ENCODE measurements at regions not wholly inside any gene's neighbourhood (a gene's known extent, or its start where the extent isn't known, plus 50 kb on each side); places are given as distances from the start of the nearest gene placed in this dataset.
"Not testable (repeated sequence)": the region's sequence is repeated elsewhere in the genome, so short reads cannot be mapped to it uniquely, and the experiment has no call there.

GRCh38 chr6:67009818-67010217, 1302.8 kb upstream of the EYS start:
- H3K4me3 Mint-ChIP-seq, result no peak overlapping the region
- no peaks in the 10 kb centered on the region for H3K4me1 Mint-ChIP-seq (ENCODE audit: unreplicated experiment)
- TF ChIP-seq, protein P1, sequence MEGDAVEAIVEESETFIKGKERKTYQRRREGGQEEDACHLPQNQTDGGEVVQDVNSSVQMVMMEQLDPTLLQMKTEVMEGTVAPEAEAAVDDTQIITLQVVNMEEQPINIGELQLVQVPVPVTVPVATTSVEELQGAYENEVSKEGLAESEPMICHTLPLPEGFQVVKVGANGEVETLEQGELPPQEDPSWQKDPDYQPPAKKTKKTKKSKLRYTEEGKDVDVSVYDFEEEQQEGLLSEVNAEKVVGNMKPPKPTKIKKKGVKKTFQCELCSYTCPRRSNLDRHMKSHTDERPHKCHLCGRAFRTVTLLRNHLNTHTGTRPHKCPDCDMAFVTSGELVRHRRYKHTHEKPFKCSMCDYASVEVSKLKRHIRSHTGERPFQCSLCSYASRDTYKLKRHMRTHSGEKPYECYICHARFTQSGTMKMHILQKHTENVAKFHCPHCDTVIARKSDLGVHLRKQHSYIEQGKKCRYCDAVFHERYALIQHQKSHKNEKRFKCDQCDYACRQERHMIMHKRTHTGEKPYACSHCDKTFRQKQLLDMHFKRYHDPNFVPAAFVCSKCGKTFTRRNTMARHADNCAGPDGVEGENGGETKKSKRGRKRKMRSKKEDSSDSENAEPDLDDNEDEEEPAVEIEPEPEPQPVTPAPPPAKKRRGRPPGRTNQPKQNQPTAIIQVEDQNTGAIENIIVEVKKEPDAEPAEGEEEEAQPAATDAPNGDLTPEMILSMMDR (conservative IDR thresholded peaks at IDR 0.05), result peak; percentile 60
- H3K27me3 Mint-ChIP-seq, result no peaks in the 10 kb centered on the region
- no peak for DNase-seq (ENCODE audit: extremely low spot score, unreplicated experiment)
- H3K36me3 Mint-ChIP-seq, result no peaks in the 10 kb centered on the region
- no peaks in the 10 kb centered on the region for H3K9me3 Mint-ChIP-seq
- no peak overlapping the region for H3K27ac Mint-ChIP-seq

DNA sequence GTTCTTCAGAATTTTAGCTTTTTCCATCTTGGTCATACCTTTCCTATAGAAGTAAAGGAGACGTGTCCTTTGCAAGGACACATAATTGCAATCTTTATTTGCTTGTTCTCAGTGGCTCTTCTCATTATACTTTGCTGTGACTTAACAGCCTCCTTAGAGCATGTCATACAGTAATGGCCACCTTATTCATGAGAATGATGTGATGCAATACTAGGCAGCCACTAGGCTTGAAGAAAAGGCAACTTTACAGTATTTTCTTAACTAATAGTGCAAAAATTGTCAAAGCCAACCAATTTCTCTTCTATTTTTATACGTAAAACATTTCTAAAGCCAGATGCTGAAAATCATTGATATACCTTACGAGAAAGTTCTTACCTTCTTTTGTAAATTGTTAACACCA, 1296.8 kb upstream of the EYS start:
- no peaks in the 10 kb centered on the region for H3K4me1 Mint-ChIP-seq (ENCODE audit: unreplicated experiment)
- no peak overlapping the region for H3K27ac Mint-ChIP-seq
- TF ChIP-seq, protein P1 (conservative IDR thresholded peaks at IDR 0.05), result no peak
- no peak for DNase-seq (ENCODE audit: extremely low spot score, unreplicated experiment)
- H3K27me3 Mint-ChIP-seq, result no peaks in the 10 kb centered on the region
- no peaks in the 10 kb centered on the region for H3K36me3 Mint-ChIP-seq
- no peak overlapping the region for H3K4me3 Mint-ChIP-seq
- no peaks in the 10 kb centered on the region for H3K9me3 Mint-ChIP-seq

GRCh38 chr6:67000121-67000520, 1293.1 kb upstream of the EYS start:
- Mint-ChIP-seq H3K36me3 (no peaks in the 10 kb centered on the region), H3K4me1 (ENCODE audit: unreplicated experiment) (no peaks in the 10 kb centered on the region), H3K4me3 (no peak overlapping the region), H3K27me3 (no peaks in the 10 kb centered on the region), H3K27ac (no peak overlapping the region), H3K9me3 (no peaks in the 10 kb centered on the region)
- TF ChIP-seq, protein P1 (conservative IDR thresholded peaks at IDR 0.05), result no peak
- no peak for DNase-seq (ENCODE audit: extremely low spot score, unreplicated experiment)

DNA sequence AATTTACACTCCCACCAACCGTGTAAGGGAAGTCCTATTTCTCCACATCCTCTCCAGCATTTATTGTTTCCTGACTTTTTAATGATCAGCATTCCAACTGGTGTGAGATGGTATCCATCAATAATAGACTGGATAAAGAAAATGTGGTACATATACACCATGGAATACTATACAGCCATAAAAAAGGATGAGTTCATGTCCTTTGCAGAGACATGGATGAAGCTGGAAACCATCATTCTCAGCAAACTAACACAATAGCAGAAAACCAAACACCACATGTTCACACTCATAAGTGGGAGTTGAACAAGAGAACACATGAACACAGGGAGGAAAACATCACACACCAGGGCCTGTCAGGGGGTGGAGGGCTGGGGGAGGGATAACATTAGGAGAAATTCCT, 1290.6 kb upstream of the EYS start:
- H3K27me3 Mint-ChIP-seq; H3K4me3 Mint-ChIP-seq; H3K36me3 Mint-ChIP-seq; H3K27ac Mint-ChIP-seq; H3K4me1 Mint-ChIP-seq (ENCODE audit: unreplicated experiment); H3K9me3 Mint-ChIP-seq; DNase-seq (ENCODE audit: extremely low spot score, unreplicated experiment): not testable (repeated sequence)

- no peak for DNase-seq (ENCODE audit: extremely low spot score, unreplicated experiment)
- Mint-ChIP-seq H3K27ac (no peak overlapping the region), H3K4me1 (ENCODE audit: unreplicated experiment) (no peaks in the 10 kb centered on the region), H3K4me3 (no peak overlapping the region), H3K27me3 (no peaks in the 10 kb centered on the region), H3K9me3 (no peaks in the 10 kb centered on the region), H3K36me3 (no peaks in the 10 kb centered on the region)
- TF ChIP-seq, protein P1 (conservative IDR thresholded peaks at IDR 0.05), result no peak
These were observed 1288.6 kb upstream of the EYS start for GRCh38 chr6:66995669-66996068.

- H3K27me3 Mint-ChIP-seq; H3K4me1 Mint-ChIP-seq (ENCODE audit: unreplicated experiment); DNase-seq (ENCODE audit: extremely low spot score, unreplicated experiment); H3K4me3 Mint-ChIP-seq; H3K9me3 Mint-ChIP-seq; H3K27ac Mint-ChIP-seq; H3K36me3 Mint-ChIP-seq: not testable (repeated sequence)
These were observed 1286.7 kb upstream of the EYS start for GRCh38 chr6:66993708-66994107.

- no peak for DNase-seq (ENCODE audit: extremely low spot score, unreplicated experiment)
- Mint-ChIP-seq H3K27ac (no peak overlapping the region), H3K4me3 (no peak overlapping the region), H3K27me3 (no peaks in the 10 kb centered on the region), H3K36me3 (no peaks in the 10 kb centered on the region), H3K4me1 (ENCODE audit: unreplicated experiment) (no peaks in the 10 kb centered on the region), H3K9me3 (no peaks in the 10 kb centered on the region)
- TF ChIP-seq, protein P1 (conservative IDR thresholded peaks at IDR 0.05), result no peak
These were observed 1286.2 kb upstream of the EYS start for GRCh38 chr6:66993272-66993671.
